ENCODE measurements at regions not wholly inside any gene's neighbourhood (a gene's known extent, or its start where the extent isn't known, plus 50 kb on each side); places are given as distances from the start of the nearest gene placed in this dataset.

- TF ChIP-seq CTCF (IDR thresholded peaks at IDR 0.05) = no peak
- Histone ChIP-seq H3K27ac (no peak overlapping the region), H3K36me3 (no peaks in the 10 kb centered on the region), H3K4me3 (no peak overlapping the region), H3K27me3 (no peaks in the 10 kb centered on the region), H3K9me3 (no peaks in the 10 kb centered on the region), H3K4me1 (no peaks in the 10 kb centered on the region)
- no peak for DNase-seq (ENCODE audit: low spot score in 2 of 2)
- intact Hi-C loops (cut with DNase I) = no loop called here
Observed at GRCh38 chr1:208584167-208584755, 340.1 kb upstream of the PLXNA2 start.

GRCh38 chr1:208587110-208587509 is 342.9 kb upstream of the PLXNA2 start:
- Histone ChIP-seq H3K4me1 (no peaks in the 10 kb centered on the region), H3K27me3 (no peaks in the 10 kb centered on the region), H3K9me3 (no peaks in the 10 kb centered on the region), H3K4me3 (no peak overlapping the region), H3K27ac (no peak overlapping the region), H3K36me3 (no peaks in the 10 kb centered on the region)
- no peak for TF ChIP-seq CTCF (IDR thresholded peaks at IDR 0.05)
- intact Hi-C loops (cut with DNase I) = no loop called here
- DNase-seq (ENCODE audit: low spot score in 2 of 2) = no peak

- intact Hi-C loops (cut with DNase I) = no loop called here
- TF ChIP-seq CTCF (IDR thresholded peaks at IDR 0.05) = no peak
- no peak overlapping the region for H3K27ac ChIP-seq
- H3K27me3 ChIP-seq = no peaks in the 10 kb centered on the region
- H3K36me3 ChIP-seq = no peaks in the 10 kb centered on the region
- H3K4me3 ChIP-seq = no peak overlapping the region
- no peaks in the 10 kb centered on the region for H3K9me3 ChIP-seq
- no peak for DNase-seq (ENCODE audit: low spot score in 2 of 2)
- no peaks in the 10 kb centered on the region for H3K4me1 ChIP-seq
Observed at GRCh38 chr1:208593306-208594006, 349.3 kb upstream of the PLXNA2 start.

GRCh38 chr1:208595236-208595635 is 351.1 kb upstream of the PLXNA2 start:
- Histone ChIP-seq H3K4me1 (no peaks in the 10 kb centered on the region), H3K4me3 (no peak overlapping the region), H3K27ac (no peak overlapping the region), H3K36me3 (no peaks in the 10 kb centered on the region), H3K27me3 (no peaks in the 10 kb centered on the region), H3K9me3 (no peaks in the 10 kb centered on the region)
- no peak for DNase-seq (ENCODE audit: low spot score in 2 of 2)
- no peak for TF ChIP-seq CTCF (IDR thresholded peaks at IDR 0.05)
- intact Hi-C loops (cut with DNase I) = no loop called here

GRCh38 chr1:208595745-208596144 is 351.6 kb upstream of the PLXNA2 start:
- no peaks in the 10 kb centered on the region for H3K36me3 ChIP-seq
- no peak overlapping the region for H3K4me3 ChIP-seq
- no peaks in the 10 kb centered on the region for H3K9me3 ChIP-seq
- no peak overlapping the region for H3K27ac ChIP-seq
- H3K4me1 ChIP-seq = no peaks in the 10 kb centered on the region
- no peak for DNase-seq (ENCODE audit: low spot score in 2 of 2)
- intact Hi-C loops (cut with DNase I) = no loop called here
- H3K27me3 ChIP-seq = no peaks in the 10 kb centered on the region
- no peak for TF ChIP-seq CTCF (IDR thresholded peaks at IDR 0.05)

Data from ascending aorta (tissue), 2 donors.